ENCODE measurements at regions not wholly inside any gene's neighbourhood (a gene's known extent, or its start where the extent isn't known, plus 50 kb on each side); places are given as distances from the start of the nearest gene placed in this dataset.

DNA sequence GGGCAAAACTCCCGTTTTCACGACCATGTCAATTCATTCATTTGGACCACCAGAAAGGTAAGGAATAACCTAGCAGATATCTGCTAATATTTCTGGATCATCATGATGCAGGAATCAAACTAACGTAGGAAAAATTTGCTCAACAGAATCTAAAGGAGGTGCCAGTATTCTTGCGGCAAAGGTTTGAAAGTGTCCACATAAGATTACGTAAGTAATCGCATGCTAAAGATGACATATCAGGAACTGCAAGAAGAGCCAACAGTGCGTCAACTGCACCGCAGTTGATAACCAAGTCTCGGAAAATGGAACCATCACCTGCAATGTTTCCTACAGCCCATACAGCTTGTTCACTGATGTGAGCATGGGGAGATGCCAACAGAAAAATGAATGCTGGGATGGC is 194.1 kb upstream of the ZNF804B start (continued):
- TF ChIP-seq, protein P1, sequence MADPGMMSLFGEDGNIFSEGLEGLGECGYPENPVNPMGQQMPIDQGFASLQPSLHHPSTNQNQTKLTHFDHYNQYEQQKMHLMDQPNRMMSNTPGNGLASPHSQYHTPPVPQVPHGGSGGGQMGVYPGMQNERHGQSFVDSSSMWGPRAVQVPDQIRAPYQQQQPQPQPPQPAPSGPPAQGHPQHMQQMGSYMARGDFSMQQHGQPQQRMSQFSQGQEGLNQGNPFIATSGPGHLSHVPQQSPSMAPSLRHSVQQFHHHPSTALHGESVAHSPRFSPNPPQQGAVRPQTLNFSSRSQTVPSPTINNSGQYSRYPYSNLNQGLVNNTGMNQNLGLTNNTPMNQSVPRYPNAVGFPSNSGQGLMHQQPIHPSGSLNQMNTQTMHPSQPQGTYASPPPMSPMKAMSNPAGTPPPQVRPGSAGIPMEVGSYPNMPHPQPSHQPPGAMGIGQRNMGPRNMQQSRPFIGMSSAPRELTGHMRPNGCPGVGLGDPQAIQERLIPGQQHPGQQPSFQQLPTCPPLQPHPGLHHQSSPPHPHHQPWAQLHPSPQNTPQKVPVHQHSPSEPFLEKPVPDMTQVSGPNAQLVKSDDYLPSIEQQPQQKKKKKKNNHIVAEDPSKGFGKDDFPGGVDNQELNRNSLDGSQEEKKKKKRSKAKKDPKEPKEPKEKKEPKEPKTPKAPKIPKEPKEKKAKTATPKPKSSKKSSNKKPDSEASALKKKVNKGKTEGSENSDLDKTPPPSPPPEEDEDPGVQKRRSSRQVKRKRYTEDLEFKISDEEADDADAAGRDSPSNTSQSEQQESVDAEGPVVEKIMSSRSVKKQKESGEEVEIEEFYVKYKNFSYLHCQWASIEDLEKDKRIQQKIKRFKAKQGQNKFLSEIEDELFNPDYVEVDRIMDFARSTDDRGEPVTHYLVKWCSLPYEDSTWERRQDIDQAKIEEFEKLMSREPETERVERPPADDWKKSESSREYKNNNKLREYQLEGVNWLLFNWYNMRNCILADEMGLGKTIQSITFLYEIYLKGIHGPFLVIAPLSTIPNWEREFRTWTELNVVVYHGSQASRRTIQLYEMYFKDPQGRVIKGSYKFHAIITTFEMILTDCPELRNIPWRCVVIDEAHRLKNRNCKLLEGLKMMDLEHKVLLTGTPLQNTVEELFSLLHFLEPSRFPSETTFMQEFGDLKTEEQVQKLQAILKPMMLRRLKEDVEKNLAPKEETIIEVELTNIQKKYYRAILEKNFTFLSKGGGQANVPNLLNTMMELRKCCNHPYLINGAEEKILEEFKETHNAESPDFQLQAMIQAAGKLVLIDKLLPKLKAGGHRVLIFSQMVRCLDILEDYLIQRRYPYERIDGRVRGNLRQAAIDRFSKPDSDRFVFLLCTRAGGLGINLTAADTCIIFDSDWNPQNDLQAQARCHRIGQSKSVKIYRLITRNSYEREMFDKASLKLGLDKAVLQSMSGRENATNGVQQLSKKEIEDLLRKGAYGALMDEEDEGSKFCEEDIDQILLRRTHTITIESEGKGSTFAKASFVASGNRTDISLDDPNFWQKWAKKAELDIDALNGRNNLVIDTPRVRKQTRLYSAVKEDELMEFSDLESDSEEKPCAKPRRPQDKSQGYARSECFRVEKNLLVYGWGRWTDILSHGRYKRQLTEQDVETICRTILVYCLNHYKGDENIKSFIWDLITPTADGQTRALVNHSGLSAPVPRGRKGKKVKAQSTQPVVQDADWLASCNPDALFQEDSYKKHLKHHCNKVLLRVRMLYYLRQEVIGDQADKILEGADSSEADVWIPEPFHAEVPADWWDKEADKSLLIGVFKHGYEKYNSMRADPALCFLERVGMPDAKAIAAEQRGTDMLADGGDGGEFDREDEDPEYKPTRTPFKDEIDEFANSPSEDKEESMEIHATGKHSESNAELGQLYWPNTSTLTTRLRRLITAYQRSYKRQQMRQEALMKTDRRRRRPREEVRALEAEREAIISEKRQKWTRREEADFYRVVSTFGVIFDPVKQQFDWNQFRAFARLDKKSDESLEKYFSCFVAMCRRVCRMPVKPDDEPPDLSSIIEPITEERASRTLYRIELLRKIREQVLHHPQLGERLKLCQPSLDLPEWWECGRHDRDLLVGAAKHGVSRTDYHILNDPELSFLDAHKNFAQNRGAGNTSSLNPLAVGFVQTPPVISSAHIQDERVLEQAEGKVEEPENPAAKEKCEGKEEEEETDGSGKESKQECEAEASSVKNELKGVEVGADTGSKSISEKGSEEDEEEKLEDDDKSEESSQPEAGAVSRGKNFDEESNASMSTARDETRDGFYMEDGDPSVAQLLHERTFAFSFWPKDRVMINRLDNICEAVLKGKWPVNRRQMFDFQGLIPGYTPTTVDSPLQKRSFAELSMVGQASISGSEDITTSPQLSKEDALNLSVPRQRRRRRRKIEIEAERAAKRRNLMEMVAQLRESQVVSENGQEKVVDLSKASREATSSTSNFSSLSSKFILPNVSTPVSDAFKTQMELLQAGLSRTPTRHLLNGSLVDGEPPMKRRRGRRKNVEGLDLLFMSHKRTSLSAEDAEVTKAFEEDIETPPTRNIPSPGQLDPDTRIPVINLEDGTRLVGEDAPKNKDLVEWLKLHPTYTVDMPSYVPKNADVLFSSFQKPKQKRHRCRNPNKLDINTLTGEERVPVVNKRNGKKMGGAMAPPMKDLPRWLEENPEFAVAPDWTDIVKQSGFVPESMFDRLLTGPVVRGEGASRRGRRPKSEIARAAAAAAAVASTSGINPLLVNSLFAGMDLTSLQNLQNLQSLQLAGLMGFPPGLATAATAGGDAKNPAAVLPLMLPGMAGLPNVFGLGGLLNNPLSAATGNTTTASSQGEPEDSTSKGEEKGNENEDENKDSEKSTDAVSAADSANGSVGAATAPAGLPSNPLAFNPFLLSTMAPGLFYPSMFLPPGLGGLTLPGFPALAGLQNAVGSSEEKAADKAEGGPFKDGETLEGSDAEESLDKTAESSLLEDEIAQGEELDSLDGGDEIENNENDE (IDR thresholded peaks at IDR 0.05; ENCODE audit: insufficient replicate concordance, low read length): no peak
- TF ChIP-seq HDAC6 (IDR thresholded peaks at IDR 0.05; ENCODE audit: low read depth, low read length): no peak
- no peak for TF ChIP-seq ZNF274 (IDR thresholded peaks at IDR 0.05; ENCODE audit: borderline replicate concordance, extremely low read depth, low read length)
- TF ChIP-seq RBBP5 (IDR thresholded peaks at IDR 0.05; ENCODE audit: borderline replicate concordance, low read depth, low read length): no peak
- TF ChIP-seq BACH1 (IDR thresholded peaks at IDR 0.05; ENCODE audit: low read length): no peak
- TF ChIP-seq PHF8 (conservative IDR thresholded peaks at IDR 0.05; ENCODE audit: low read depth, low read length): no peak
- TF ChIP-seq CBX5 (IDR thresholded peaks at IDR 0.05; ENCODE audit: low read depth, low read length): no peak
- no peak for TF ChIP-seq RXRA (IDR thresholded peaks at IDR 0.05; ENCODE audit: insufficient read depth, low read depth, low read length)
- TF ChIP-seq TCF12 (IDR thresholded peaks at IDR 0.05; ENCODE audit: low read depth, low read length): no peak
- no peak for TF ChIP-seq JUN (IDR thresholded peaks at IDR 0.05; ENCODE audit: low read depth, low read length)
- no peak for TF ChIP-seq POU5F1 (IDR thresholded peaks at IDR 0.05; ENCODE audit: low read depth, low read length)
- TF ChIP-seq GTF2F1 (IDR thresholded peaks at IDR 0.05; ENCODE audit: borderline replicate concordance, low read depth, low read length): no peak
- TF ChIP-seq HDAC2 (IDR thresholded peaks at IDR 0.05; ENCODE audit: borderline replicate concordance in 1 of 2, low read depth in 2 of 2, low read length in 2 of 2): no peak
